ENCODE measurements at regions not wholly inside any gene's neighbourhood (a gene's known extent, or its start where the extent isn't known, plus 50 kb on each side); places are given as distances from the start of the nearest gene placed in this dataset.

GRCh38 chr4:62407534-62407933 is 1207.4 kb downstream of the ADGRL3 start:
- H3K9me3 ChIP-seq (ENCODE audit: control insufficient read depth, low read depth, low read length), result no peaks in the 10 kb centered on the region
- no peaks in the 10 kb centered on the region for H3K27me3 ChIP-seq (ENCODE audit: control insufficient read depth, extremely low read depth, insufficient read depth, low read length)
- H3K4me2 ChIP-seq (ENCODE audit: control insufficient read depth, extremely low read depth, insufficient read depth, low read depth, low read length), result no peak overlapping the region
- no peaks in the 10 kb centered on the region for H3K4me1 ChIP-seq (ENCODE audit: control insufficient read depth, extremely low read depth, insufficient read depth, low read length)
- no peaks in the 10 kb centered on the region for H3K9me1 ChIP-seq (ENCODE audit: control insufficient read depth, extremely low read depth, insufficient read depth, low read length)
- no peaks in the 10 kb centered on the region for H3K36me3 ChIP-seq (ENCODE audit: control insufficient read depth in 2 of 2, extremely low read depth in 1 of 2, insufficient read depth in 2 of 2, low read length in 2 of 2)
- H2AFZ ChIP-seq (ENCODE audit: control insufficient read depth, low read length), result no peak overlapping the region
- no peak overlapping the region for H3K27ac ChIP-seq (ENCODE audit: control insufficient read depth, insufficient read depth, low read length)
- DNase-seq (ENCODE audit: low read depth, low spot score), result no peak
- H4K20me1 ChIP-seq (ENCODE audit: control insufficient read depth, extremely low read depth, insufficient read depth, low read length), result no peaks in the 10 kb centered on the region
- no peak overlapping the region for H3K9ac ChIP-seq (ENCODE audit: control insufficient read depth, extremely low read depth, insufficient read depth, low read length)
- dilution Hi-C loops (cut with MboI; ENCODE audit: extremely low pct_ligation_motif_present, low sequenced_read_pairs), result no loop called here
- no peak overlapping the region for H3K4me3 ChIP-seq (ENCODE audit: control insufficient read depth in 2 of 3, extremely low read depth in 1 of 3, insufficient read depth in 2 of 3, low read depth in 1 of 3, low read length in 3 of 3)
- TF ChIP-seq EZH2 (IDR thresholded peaks at IDR 0.05; ENCODE audit: low read length) (no peak), CTCF (optimal IDR thresholded peaks at IDR 0.05 in 1 of 3, IDR thresholded peaks at IDR 0.05 in 1 of 3, conservative IDR thresholded peaks at IDR 0.05 in 1 of 3; ENCODE audit: extremely low read depth in 1 of 3, insufficient read depth in 2 of 3, low read length in 3 of 3) (no peak)
- no peaks in the 10 kb centered on the region for H3K79me2 ChIP-seq (ENCODE audit: control insufficient read depth, insufficient read depth, low read length)
- FAIRE-seq, result no peak

DNA sequence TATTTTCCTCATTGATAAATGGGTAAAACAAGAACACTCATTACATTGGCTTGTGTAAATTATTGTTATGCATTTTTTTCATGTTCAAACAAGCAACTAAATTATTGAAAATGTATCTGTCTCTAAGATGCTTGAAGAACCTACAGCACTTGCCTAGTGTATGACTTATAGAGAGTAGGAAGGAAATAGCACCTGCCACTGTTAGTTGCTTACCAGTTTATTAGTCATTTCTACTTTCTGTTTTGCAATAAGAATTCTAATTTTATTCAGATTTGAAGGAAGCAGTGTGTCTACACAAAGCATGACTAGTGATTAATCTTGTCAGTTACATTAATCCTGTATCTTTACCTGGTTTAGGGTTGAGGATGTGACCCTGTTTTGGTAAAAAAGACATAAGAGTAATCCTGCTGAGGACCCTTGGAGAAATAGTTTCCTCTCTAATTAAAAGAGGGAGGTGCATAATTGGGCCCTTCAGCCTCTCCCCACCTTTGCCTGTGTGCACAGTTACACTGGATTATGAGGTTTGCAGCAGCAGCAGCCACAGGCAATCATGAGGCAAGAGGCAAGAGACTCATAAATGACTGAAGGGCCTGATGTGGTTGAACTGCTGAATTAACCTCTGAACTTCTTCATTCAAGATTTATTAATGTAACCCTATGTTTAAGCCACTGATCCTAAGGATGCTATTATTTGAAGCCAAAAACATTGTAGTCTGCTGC is 1202.1 kb downstream of the ADGRL3 start:
- TF ChIP-seq CTCF (optimal IDR thresholded peaks at IDR 0.05 in 1 of 3, IDR thresholded peaks at IDR 0.05 in 1 of 3, conservative IDR thresholded peaks at IDR 0.05 in 1 of 3; ENCODE audit: extremely low read depth in 1 of 3, insufficient read depth in 2 of 3, low read length in 3 of 3), result no peak
- no peak for TF ChIP-seq EZH2 (IDR thresholded peaks at IDR 0.05; ENCODE audit: low read length)

More for the DNA sequence above, 1202.1 kb downstream of the ADGRL3 start:
- no peak overlapping the region for H3K9ac ChIP-seq (ENCODE audit: control insufficient read depth, extremely low read depth, insufficient read depth, low read length)
- H3K9me1 ChIP-seq (ENCODE audit: control insufficient read depth, extremely low read depth, insufficient read depth, low read length), result no peaks in the 10 kb centered on the region
- no peaks in the 10 kb centered on the region for H3K27me3 ChIP-seq (ENCODE audit: control insufficient read depth, extremely low read depth, insufficient read depth, low read length)
- DNase-seq (ENCODE audit: low read depth, low spot score) (no peak), FAIRE-seq (no peak)
- H3K4me2 ChIP-seq (ENCODE audit: control insufficient read depth, extremely low read depth, insufficient read depth, low read depth, low read length), result no peak overlapping the region
- no peaks in the 10 kb centered on the region for H4K20me1 ChIP-seq (ENCODE audit: control insufficient read depth, extremely low read depth, insufficient read depth, low read length)
- H3K79me2 ChIP-seq (ENCODE audit: control insufficient read depth, insufficient read depth, low read length), result no peaks in the 10 kb centered on the region
- H3K4me1 ChIP-seq (ENCODE audit: control insufficient read depth, extremely low read depth, insufficient read depth, low read length), result no peaks in the 10 kb centered on the region
- no peak overlapping the region for H3K4me3 ChIP-seq (ENCODE audit: control insufficient read depth in 2 of 3, extremely low read depth in 1 of 3, insufficient read depth in 2 of 3, low read depth in 1 of 3, low read length in 3 of 3)
- no peaks in the 10 kb centered on the region for H3K36me3 ChIP-seq (ENCODE audit: control insufficient read depth in 2 of 2, extremely low read depth in 1 of 2, insufficient read depth in 2 of 2, low read length in 2 of 2)
- dilution Hi-C loops (cut with MboI; ENCODE audit: extremely low pct_ligation_motif_present, low sequenced_read_pairs), result no loop called here
- no peaks in the 10 kb centered on the region for H3K9me3 ChIP-seq (ENCODE audit: control insufficient read depth, low read depth, low read length)
- no peak overlapping the region for H2AFZ ChIP-seq (ENCODE audit: control insufficient read depth, low read length)
- no peak overlapping the region for H3K27ac ChIP-seq (ENCODE audit: control insufficient read depth, insufficient read depth, low read length)

All from keratinocyte (primary cell).